Epithelial cell of proximal tubule (primary cell): ENCODE measurements at regions not wholly inside any gene's neighbourhood (a gene's known extent, or its start where the extent isn't known, plus 50 kb on each side); places are given as distances from the start of the nearest gene placed in this dataset.

Source experiments
- DNase-seq: peaks from one replicate; pipeline ENCODE4 v3.0.0-alpha.2; 2011; ENCODE audit warnings: low read depth
- H3K4me3 ChIP-seq: 2 replicates; pipeline ENCODE4 v1.5.1; 2011; ENCODE audit warnings: low read depth, mild to moderate bottlenecking, low read length
- CTCF ChIP-seq: conservative IDR thresholded peaks from 2 replicates; pipeline ENCODE4 v1.5.1; 2012; ENCODE audit warnings: low read depth, mild to moderate bottlenecking, low read length

- no peak for DNase-seq
- H3K4me3 ChIP-seq: no peak overlapping the region
- TF ChIP-seq CTCF: no peak
These were observed 509.0 kb upstream of the GOLIM4 start for GRCh38 chr3:168604767-168605166.

- no peak overlapping the region for H3K4me3 ChIP-seq
- DNase-seq: no peak
- TF ChIP-seq CTCF: no peak
These were observed 502.5 kb upstream of the GOLIM4 start for GRCh38 chr3:168598250-168598649.

- no peak for TF ChIP-seq CTCF
- no peak overlapping the region for H3K4me3 ChIP-seq
- no peak for DNase-seq
These were observed 500.6 kb upstream of the GOLIM4 start for GRCh38 chr3:168596175-168596823.

- no peak for DNase-seq
- H3K4me3 ChIP-seq: no peak overlapping the region
- TF ChIP-seq CTCF: no peak
These were observed 495.9 kb upstream of the GOLIM4 start for GRCh38 chr3:168591587-168591986.

GRCh38 chr3:168589376-168589775, 493.7 kb upstream of the GOLIM4 start:
- DNase-seq: no peak
- TF ChIP-seq CTCF: no peak
- no peak overlapping the region for H3K4me3 ChIP-seq

- no peak overlapping the region for H3K4me3 ChIP-seq
- TF ChIP-seq CTCF: no peak
These were observed 489.8 kb upstream of the GOLIM4 start for GRCh38 chr3:168585544-168585943.

GRCh38 chr3:168583977-168584376, 488.3 kb upstream of the GOLIM4 start:
- no peak for TF ChIP-seq CTCF
- H3K4me3 ChIP-seq: no peak overlapping the region
- DNase-seq: no peak

More at GRCh38 chr3:168585544-168585943, 489.8 kb upstream of the GOLIM4 start:
- no peak for DNase-seq
